DOHH2 (cell line): ENCODE measurements at regions not wholly inside any gene's neighbourhood (a gene's known extent, or its start where the extent isn't known, plus 50 kb on each side); places are given as distances from the start of the nearest gene placed in this dataset.

Source experiments
- H3F3A ChIP-seq: fragments of 200-600 bp; sonication (generic), shearing (Covaris generic); 2 replicates; pipeline ENCODE4 v1.6.0; 2016; ENCODE audit warnings: antibody characterized with exemption, mild to moderate bottlenecking; ENCODE audit not compliant: control insufficient read depth, insufficient read depth
- H3K27ac ChIP-seq: fragments of 200-600 bp; sonication (generic); 2 replicates; pipeline ENCODE4 v1.5.1; 2014; ENCODE audit warnings: low read depth, mild to moderate bottlenecking, low read length, moderate library complexity
- H3K27me3 ChIP-seq: fragments of 200-600 bp; sonication (generic); 2 replicates; pipeline ENCODE4 v1.6.1; 2014; ENCODE audit warnings: mild to moderate bottlenecking, low read length, mixed read lengths; ENCODE audit not compliant: control insufficient read depth
- H3K36me3 ChIP-seq: fragments of 200-600 bp; sonication (generic); 2 replicates; pipeline ENCODE4 v1.6.1; 2014; ENCODE audit warnings: mild to moderate bottlenecking, low read length, moderate library complexity, mixed read lengths; ENCODE audit not compliant: control insufficient read depth
- H3K4me1 ChIP-seq: fragments of 200-600 bp; sonication (generic); 2 replicates; pipeline ENCODE4 v1.6.1; 2014; ENCODE audit warnings: mild to moderate bottlenecking, low read length, mixed read lengths; ENCODE audit not compliant: control insufficient read depth
- H3K4me2 ChIP-seq: fragments of 200-600 bp; sonication (generic); 2 replicates; pipeline ENCODE4 v1.6.0; 2014; ENCODE audit warnings: mild to moderate bottlenecking, low read length, moderate library complexity
- H3K4me3 ChIP-seq: fragments of 200-600 bp; sonication (generic); 2 replicates; pipeline ENCODE4 v1.5.1; 2014; ENCODE audit warnings: mild to moderate bottlenecking, low read length, mixed read lengths
- H3K79me2 ChIP-seq: fragments of 200-600 bp; sonication (generic); 2 replicates; pipeline ENCODE4 v1.6.1; 2014; ENCODE audit warnings: mild to moderate bottlenecking, low read length, mixed read lengths; ENCODE audit not compliant: control insufficient read depth
- H3K9me2 ChIP-seq: fragments of 200-600 bp; sonication (generic); replicated peaks from 2 replicates; pipeline ENCODE4 v1.6.1; 2014; ENCODE audit warnings: mild to moderate bottlenecking, low read length, mixed read lengths; ENCODE audit not compliant: control insufficient read depth
- H3K9me3 ChIP-seq: fragments of 200-600 bp; sonication (generic); 2 replicates; pipeline ENCODE4 v1.6.1; 2014; ENCODE audit warnings: antibody characterized with exemption, low read length, mixed read lengths; ENCODE audit not compliant: control insufficient read depth, insufficient read depth
- H4K20me1 ChIP-seq: fragments of 200-600 bp; sonication (generic); 2 replicates; pipeline ENCODE4 v1.6.0; 2014; ENCODE audit warnings: low read depth, mild to moderate bottlenecking, antibody characterized with exemption, low read length, moderate library complexity; ENCODE audit not compliant: control insufficient read depth, insufficient read depth
- CTCF ChIP-seq: fragments of 200-600 bp; sonication (generic); IDR thresholded peaks from one replicate; pipeline ENCODE4 v1.5.1; 2014; ENCODE audit warnings: antibody characterized with exemption, mild to moderate bottlenecking, low read depth, low read length; ENCODE audit not compliant: poor library complexity, severe bottlenecking
- EZH2phosphoT487 ChIP-seq: fragments of 200-600 bp; sonication (generic); IDR thresholded peaks from 2 replicates; pipeline ENCODE4 v1.6.1; 2017; ENCODE audit warnings: borderline replicate concordance, mild to moderate bottlenecking, antibody characterized with exemption, low read length, moderate library complexity, mixed read lengths

- Histone ChIP-seq H3K27me3 (no peaks in the 10 kb centered on the region), H3K27ac (no peak overlapping the region), H3K4me1 (no peaks in the 10 kb centered on the region), H3F3A (no peaks in the 10 kb centered on the region), H3K4me2 (no peak overlapping the region), H3K9me3 (no peaks in the 10 kb centered on the region), H3K79me2 (no peaks in the 10 kb centered on the region), H4K20me1 (no peaks in the 10 kb centered on the region), H3K9me2 (no peaks in the 10 kb centered on the region), H3K36me3 (no peaks in the 10 kb centered on the region), H3K4me3 (no peak overlapping the region)
- TF ChIP-seq CTCF, result no peak
- no peak for TF ChIP-seq EZH2phosphoT487
Measured at GRCh38 chr11:34564406-34564805, 50.8 kb upstream of the ELF5 start.

DNA sequence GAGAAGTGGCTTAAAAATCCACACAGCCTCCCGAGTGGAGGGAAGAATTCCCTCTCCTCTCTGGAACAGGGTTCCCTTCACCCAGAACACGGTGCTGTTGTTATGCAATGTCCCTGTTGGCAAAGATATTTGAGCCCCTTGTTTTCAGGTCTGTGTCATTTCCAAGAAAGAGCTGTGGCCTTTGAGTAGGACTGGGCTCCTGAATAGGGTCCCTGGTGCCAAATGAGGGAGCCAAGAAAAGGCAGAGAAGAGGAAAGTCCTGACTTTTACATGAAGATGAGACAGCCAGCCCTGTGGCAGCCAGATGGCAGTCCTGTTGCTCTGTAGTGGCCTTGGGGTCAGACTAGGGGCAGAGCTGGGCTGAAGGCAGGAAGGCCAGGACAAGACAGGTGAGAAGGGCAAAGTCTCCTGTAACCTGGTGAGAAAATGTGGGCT is 51.2 kb upstream of the ELF5 start:
- Histone ChIP-seq H3K9me3 (no peaks in the 10 kb centered on the region), H3K4me2 (no peak overlapping the region), H3K79me2 (no peaks in the 10 kb centered on the region), H3K27ac (no peak overlapping the region), H3K4me3 (no peak overlapping the region), H3K4me1 (no peaks in the 10 kb centered on the region), H3F3A (no peaks in the 10 kb centered on the region), H3K27me3 (no peaks in the 10 kb centered on the region), H3K9me2 (no peaks in the 10 kb centered on the region), H3K36me3 (no peaks in the 10 kb centered on the region), H4K20me1 (no peaks in the 10 kb centered on the region)
- no peak for TF ChIP-seq EZH2phosphoT487
- no peak for TF ChIP-seq CTCF

- Histone ChIP-seq H3K4me1 (no peaks in the 10 kb centered on the region), H4K20me1 (no peaks in the 10 kb centered on the region), H3F3A (no peaks in the 10 kb centered on the region), H3K36me3 (no peaks in the 10 kb centered on the region), H3K9me2 (no peaks in the 10 kb centered on the region), H3K4me3 (no peak overlapping the region), H3K9me3 (no peaks in the 10 kb centered on the region), H3K27me3 (peaks cover 3% of the 10 kb centered on the region; the same call in 1 of the 2 replicates), H3K4me2 (no peak overlapping the region), H3K27ac (no peak overlapping the region), H3K79me2 (no peaks in the 10 kb centered on the region)
- TF ChIP-seq EZH2phosphoT487, result no peak
- peak; percentile 71 for TF ChIP-seq CTCF
Measured at GRCh38 chr11:34565417-34566207, 52.0 kb upstream of the ELF5 start.
